ENCODE measurements at regions not wholly inside any gene's neighbourhood (a gene's known extent, or its start where the extent isn't known, plus 50 kb on each side); places are given as distances from the start of the nearest gene placed in this dataset.
A peak's percentile ranks its signal among the peaks of the same experiment; 100 is the strongest.
"Not testable (repeated sequence)": the region's sequence is repeated elsewhere in the genome, so short reads cannot be mapped to it uniquely, and the experiment has no call there.

- no peak for DNase-seq (ENCODE audit: low read depth)
These were observed 276.5 kb upstream of the TYRP1 start for GRCh38 chr9:12416716-12417115.

DNA sequence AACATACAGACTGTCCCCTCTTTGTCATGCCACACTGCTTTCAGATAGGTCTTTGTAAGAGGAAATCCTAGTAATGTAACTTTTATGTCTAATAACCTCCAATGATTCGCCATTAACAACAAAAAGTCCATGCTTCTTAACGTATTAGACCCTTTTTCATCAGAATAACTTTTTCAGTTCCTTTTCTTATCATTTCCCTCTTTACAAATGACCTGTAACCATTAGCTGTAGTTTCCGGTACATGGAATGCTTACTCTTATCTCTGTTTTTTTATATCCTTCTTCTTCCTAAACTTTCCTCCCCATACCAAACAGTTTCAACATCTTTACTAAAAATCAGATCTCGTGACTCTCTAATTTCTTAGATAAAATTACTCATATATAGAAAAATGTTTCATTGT lies 268.9 kb upstream of the TYRP1 start:
- DNase-seq (ENCODE audit: low read depth) = no peak

GRCh38 chr9:12425878-12426864 lies 267.0 kb upstream of the TYRP1 start:
- no peak for DNase-seq (ENCODE audit: low read depth)

- DNase-seq (ENCODE audit: low read depth) = no peak
These were observed 253.9 kb upstream of the TYRP1 start for GRCh38 chr9:12439267-12439666.

GRCh38 chr9:12441080-12441479 lies 252.1 kb upstream of the TYRP1 start:
- not testable (repeated sequence) for DNase-seq (ENCODE audit: low read depth)

DNA sequence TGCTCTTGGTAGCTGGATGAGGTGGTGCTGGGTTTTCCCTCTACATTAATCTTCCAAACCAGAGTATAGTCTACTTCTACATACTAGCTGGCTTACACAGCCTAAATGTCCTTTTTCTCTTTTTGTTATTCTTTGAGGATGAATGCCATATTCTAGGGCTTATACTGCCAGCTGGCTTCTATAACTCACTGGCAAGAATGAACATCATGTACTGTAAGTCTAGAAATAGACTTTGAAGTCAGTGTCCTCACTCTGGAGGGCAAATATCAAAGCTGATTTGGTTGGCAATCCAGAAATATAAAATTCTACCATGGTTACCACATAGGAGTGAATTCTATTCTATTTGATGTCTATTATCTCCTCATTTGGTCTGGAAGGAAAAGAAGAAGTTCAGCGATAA lies 251.7 kb upstream of the TYRP1 start:
- no peak for DNase-seq (ENCODE audit: low read depth)

DNA sequence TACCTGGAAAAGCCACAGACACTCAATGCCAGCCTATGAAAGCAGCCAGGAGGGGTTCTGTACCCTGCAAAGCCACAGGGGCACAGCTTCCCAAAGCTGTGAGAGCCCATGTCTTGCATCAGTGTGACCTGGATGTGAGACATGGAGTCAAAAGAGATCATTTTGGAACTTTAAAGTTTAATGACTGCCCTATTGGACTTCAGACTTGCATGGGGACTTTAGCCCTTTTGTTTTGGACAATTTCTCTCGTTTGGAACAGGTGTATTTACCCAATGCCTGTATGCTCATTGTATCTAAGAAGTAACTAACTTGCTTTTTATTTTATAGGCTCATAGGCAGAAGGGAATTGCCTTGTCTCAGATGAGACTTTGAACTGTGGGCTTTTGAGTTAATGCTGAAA lies 244.9 kb upstream of the TYRP1 start:
- DNase-seq (ENCODE audit: low read depth) = no peak

DNA sequence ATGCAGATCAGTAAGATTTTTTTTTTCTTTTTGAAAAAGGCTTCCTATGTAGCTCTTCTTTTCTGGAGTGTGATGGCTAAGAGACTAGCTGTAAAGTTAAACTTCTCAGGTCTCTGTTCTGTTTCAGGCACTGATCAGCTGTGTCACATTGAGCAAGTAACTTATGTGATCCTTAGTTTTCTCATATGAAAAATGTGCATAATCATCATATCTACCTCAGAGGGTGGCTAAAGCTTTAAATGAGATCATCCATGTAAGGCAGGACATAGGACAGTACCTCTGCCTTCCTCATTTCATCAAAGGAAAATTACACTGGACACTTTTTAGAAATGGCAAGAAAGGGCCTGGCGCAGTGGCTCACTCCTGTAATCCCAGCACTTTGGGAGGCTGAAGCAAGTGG lies 235.9 kb upstream of the TYRP1 start:
- no peak for DNase-seq (ENCODE audit: low read depth)

GRCh38 chr9:12461763-12462460 lies 231.3 kb upstream of the TYRP1 start:
- DNase-seq (ENCODE audit: low read depth) = no peak

DNA sequence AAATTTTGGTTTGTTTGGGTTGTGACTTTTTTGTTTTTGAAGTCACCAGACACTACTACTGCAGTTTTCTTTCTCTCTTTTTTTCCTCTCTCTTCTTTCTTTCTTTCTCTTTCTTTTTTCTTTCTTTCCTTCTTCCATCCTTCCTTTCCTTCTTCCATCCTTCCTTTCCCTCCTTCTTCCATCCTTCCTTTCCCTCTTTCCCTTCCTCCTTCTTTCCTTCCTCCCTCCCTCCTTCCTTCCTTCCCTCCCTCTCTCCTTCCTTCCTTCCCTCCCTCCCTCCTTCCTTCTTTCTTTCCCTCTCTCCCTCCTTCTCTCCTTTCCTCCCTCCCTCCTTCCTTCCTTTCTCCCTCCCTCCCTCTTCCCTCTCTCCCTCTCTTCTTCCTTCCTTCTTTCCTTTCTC lies 230.3 kb upstream of the TYRP1 start:
- no peak for DNase-seq (ENCODE audit: low read depth)

GRCh38 chr9:12463641-12464040 lies 229.5 kb upstream of the TYRP1 start:
- DNase-seq (ENCODE audit: low read depth) = no peak

GRCh38 chr9:12464400-12464799 lies 228.8 kb upstream of the TYRP1 start:
- DNase-seq (ENCODE audit: low read depth) = no peak

DNA sequence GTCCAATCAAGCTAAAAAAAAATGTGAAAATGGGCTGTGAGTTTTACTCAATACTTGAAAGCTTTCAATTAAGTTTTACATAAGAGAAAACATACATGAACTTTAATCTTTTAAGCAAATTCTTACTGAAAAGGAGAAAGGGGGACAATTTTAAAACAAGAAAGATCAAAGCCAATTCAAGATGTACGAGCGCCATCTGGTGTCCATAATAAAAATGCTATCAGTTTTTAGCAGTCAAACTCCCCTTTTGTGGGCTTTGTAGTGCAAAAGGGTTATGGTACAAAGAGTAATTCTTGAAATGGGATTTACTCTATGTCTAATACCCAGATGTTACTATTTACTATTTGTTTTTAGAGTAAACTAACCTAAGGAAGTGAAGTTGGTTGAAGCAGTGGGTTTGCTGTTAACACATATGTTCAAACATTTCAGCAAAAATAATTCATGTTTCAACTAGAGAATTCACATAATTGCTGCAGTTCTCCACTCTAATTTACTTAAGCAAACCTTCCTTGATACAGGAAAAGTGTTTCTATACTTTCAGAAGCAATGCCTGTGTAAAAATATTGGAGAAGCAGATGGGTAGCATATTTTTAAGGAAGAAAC lies 228.2 kb upstream of the TYRP1 start:
- peak; percentile 2 for DNase-seq (ENCODE audit: low read depth)

DNA sequence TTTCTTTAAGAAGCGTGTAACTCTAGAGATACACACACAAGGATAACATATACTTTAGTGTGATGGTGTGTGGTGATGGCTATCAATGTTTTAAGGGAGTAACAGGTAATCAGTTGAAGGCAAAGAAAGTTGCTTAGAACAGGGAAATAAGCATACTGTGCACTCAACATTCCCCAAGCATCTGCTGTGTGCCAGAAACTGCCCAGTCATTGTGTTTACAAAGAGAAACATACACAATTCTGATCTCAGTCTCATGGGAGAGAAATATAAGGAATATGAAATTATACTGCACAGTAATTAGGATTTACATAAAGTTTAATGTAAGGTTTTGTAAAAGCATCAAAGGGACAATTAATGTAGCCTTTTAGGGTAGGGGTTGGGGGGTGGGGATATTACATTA lies 224.1 kb upstream of the TYRP1 start:
- no peak for DNase-seq (ENCODE audit: low read depth)

DNA sequence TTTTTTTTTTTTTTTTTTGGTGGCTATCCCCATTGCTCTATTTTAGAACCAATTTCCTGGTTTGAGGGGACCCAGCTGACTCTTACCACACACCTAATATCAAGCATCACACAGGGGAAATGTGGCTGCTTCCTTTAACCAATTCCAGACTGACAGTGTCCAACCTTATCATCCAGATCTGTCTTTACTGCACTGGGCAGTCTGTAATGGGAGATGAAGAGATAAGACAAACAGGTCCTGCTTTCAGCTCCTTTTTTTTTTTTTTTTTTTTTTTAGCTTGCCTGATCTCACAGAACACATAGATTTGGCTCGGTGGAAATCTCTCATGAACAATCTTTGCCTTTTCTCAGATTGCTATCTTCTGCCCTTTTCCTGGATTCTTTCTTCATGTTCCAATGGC lies 198.8 kb upstream of the TYRP1 start:
- DNase-seq (ENCODE audit: low read depth) = no peak

DNA sequence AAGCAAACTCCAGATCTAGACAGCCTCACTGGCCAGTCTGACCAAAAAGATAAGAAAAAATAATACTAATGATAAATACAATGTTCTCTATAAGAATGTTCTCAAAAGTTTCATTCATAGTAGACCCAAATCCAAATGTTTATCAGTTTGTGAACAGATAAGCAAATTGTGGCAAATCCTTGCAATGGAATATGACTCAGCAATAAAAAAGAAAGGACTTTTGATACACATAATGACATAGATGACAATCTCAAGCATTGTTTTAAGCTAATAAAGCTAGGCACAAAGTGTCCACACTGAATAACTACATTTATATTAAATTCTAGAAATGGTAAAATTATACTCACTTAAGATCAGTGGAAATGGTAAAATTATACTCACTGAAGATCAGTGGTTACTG lies 195.4 kb upstream of the TYRP1 start:
- no peak for DNase-seq (ENCODE audit: low read depth)

- DNase-seq (ENCODE audit: low read depth) = no peak
These were observed 190.7 kb upstream of the TYRP1 start for GRCh38 chr9:12502520-12502919.

DNA sequence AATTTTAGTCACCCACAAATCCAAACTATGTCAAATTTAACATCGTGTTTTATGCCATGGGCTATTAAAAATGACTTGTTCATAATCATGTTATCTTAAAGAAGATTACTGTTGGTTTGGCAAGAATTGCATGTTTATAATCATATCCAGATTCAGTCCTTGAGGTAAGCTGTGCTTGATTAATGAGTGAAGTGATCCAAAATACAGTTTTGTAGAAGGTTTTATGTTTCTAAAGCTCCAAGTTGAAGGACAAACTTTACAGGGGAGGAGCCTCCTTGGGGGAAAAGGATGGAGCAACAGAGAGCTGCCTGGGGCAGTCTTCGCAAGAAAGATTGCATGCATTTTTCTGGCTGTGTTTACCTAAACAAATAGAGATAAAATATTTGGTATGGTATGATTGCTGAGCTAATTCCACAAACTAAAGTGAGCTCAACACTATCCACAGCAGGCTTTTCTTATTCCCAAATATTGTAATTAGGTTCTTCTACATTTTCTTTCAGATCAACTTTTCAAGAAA lies 189.5 kb upstream of the TYRP1 start:
- DNase-seq (ENCODE audit: low read depth) = no peak

DNA sequence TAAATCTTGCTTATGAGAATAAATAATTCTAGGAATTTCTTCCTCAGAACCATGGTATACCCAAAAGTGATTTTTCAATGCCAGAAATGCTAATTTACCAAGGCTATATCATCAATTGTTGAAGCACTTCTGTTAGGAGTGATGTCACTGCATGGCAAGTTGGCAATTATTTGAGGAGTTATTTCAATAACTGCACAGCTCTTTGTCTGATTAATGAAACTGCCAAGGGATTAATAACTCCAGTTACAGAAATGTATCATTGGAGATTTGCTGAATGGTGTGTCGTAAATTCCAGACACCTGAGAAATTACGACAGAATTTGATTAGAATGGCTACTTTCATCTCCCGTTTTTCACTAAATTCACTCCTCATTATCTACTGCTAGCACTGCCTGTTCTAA lies 182.6 kb upstream of the TYRP1 start:
- DNase-seq (ENCODE audit: low read depth) = no peak

- no peak for DNase-seq (ENCODE audit: low read depth)
These were observed 181.5 kb upstream of the TYRP1 start for GRCh38 chr9:12511726-12512125.

- no peak for DNase-seq (ENCODE audit: low read depth)
These were observed 177.2 kb upstream of the TYRP1 start for GRCh38 chr9:12516031-12516430.

DNA sequence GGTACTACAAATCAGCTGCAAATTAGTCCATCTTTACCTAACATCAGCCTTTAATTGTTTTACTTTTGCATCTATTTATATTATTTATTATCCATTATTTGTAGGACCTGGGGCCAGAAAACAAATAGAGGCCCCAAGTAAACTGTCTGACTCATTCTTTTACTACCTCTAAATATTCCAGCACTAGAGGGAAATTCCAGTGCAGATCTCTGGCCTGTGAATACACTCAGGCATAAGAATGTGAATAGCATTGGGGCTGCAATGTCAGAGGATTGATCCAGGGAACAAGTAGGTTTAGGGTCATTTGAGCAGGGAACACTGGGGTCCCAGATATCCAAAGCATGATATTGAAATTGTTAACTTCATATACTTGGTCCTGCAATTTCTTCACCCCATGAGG lies 176.6 kb upstream of the TYRP1 start:
- no peak for DNase-seq (ENCODE audit: low read depth)
